ENCODE measurements at regions not wholly inside any gene's neighbourhood (a gene's known extent, or its start where the extent isn't known, plus 50 kb on each side); places are given as distances from the start of the nearest gene placed in this dataset.

DNA sequence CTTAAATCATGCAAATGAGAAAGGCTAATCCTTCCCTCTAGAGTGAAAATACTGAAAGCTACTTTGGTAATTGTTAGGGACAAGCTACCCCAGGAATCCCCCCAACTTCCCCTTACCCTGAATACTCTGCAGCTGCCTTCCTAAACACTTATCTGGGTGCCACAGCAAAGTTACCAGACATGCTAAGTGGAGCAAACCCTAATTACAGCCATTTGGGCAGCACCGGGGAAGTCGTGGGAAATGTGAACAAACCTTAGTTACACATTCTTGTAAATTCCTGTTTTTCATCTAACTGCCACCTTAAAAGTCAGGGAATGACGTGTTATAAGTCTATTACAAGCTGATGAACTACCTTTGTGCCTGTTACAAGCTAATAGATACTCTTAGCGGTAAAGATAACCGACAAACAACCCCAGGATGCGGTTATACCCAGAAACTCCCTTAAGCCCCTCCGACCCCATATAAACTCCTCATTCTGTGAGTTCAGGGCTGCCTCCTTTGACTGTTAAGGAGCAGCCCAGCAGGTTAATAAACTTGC is 66.0 kb upstream of the PLAC8 start:
- TF ChIP-seq, protein P1, sequence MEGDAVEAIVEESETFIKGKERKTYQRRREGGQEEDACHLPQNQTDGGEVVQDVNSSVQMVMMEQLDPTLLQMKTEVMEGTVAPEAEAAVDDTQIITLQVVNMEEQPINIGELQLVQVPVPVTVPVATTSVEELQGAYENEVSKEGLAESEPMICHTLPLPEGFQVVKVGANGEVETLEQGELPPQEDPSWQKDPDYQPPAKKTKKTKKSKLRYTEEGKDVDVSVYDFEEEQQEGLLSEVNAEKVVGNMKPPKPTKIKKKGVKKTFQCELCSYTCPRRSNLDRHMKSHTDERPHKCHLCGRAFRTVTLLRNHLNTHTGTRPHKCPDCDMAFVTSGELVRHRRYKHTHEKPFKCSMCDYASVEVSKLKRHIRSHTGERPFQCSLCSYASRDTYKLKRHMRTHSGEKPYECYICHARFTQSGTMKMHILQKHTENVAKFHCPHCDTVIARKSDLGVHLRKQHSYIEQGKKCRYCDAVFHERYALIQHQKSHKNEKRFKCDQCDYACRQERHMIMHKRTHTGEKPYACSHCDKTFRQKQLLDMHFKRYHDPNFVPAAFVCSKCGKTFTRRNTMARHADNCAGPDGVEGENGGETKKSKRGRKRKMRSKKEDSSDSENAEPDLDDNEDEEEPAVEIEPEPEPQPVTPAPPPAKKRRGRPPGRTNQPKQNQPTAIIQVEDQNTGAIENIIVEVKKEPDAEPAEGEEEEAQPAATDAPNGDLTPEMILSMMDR (IDR thresholded peaks at IDR 0.05; ENCODE audit: insufficient read depth, low read length, poor library complexity, severe bottlenecking), result no peak
- TF ChIP-seq EZH2phosphoT487 (conservative IDR thresholded peaks at IDR 0.05; ENCODE audit: low read length), result no peak

Data from SU-DHL-6 (cell line).